ENCODE measurements at regions not wholly inside any gene's neighbourhood (a gene's known extent, or its start where the extent isn't known, plus 50 kb on each side); places are given as distances from the start of the nearest gene placed in this dataset.

- TF ChIP-seq YY1 (IDR thresholded peaks at IDR 0.05; ENCODE audit: insufficient read depth, insufficient read length): no peak
- no peak for TF ChIP-seq SUZ12 (IDR thresholded peaks at IDR 0.05; ENCODE audit: extremely low read depth, insufficient read depth, insufficient read length)
- TF ChIP-seq ZNF274 (IDR thresholded peaks at IDR 0.05; ENCODE audit: low read depth, low read length): no peak
Measured at GRCh38 chr5:125508225-125508624, 761.8 kb upstream of the ZNF608 start.
